Dedifferentiated amniotic fluid mesenchymal stem cell (primary cell): ENCODE measurements at regions not wholly inside any gene's neighbourhood (a gene's known extent, or its start where the extent isn't known, plus 50 kb on each side); places are given as distances from the start of the nearest gene placed in this dataset.

Source experiments
- DNase-seq: peaks from one replicate; pipeline ENCODE4 v3.0.0-alpha.2; 2016; ENCODE audit errors: extremely low spot score

GRCh38 chr1:234975941-234976860 is 152.4 kb downstream of the TOMM20 start:
- DNase-seq: no peak

- no peak for DNase-seq
Measured at GRCh38 chr1:234975122-234975940, 153.3 kb downstream of the TOMM20 start.

DNA sequence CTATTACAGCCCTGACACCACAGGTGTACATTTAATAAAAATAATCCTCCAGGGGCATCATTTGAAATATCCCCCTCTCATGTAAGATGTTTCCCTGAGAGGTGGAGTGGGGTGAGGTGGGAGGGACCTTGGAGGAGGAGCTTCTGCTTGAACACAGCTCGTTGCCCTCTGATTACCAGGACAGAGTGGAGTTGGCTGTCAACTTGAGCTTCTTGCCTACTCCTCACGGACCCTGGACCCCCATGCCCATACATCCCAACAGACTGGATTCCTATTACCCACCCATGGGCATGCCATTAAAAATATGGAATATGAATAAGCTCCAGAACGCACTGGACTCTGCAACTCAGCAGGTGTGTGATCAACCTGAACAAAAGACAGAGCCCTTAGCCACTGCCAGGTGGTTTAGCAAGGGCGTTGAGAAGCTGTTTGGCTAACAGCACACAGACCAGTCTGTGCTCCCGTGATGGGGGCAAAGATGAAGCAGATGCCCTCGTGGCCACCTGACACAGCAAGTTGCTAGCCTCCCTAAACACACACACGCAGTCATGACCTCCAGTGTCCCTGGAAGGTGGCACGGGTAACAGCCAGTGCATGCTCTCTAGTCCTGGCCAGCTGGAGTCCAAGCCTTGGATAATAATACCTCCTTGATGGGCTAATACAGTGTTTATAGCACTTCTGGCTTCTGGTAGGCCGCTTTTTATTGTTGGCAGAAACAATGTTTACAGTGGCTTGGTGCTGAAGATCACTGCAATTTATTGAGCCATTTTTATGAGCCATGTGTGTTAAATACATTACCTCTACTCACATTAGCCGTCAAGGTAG is 155.0 kb downstream of the TOMM20 start:
- DNase-seq: no peak

DNA sequence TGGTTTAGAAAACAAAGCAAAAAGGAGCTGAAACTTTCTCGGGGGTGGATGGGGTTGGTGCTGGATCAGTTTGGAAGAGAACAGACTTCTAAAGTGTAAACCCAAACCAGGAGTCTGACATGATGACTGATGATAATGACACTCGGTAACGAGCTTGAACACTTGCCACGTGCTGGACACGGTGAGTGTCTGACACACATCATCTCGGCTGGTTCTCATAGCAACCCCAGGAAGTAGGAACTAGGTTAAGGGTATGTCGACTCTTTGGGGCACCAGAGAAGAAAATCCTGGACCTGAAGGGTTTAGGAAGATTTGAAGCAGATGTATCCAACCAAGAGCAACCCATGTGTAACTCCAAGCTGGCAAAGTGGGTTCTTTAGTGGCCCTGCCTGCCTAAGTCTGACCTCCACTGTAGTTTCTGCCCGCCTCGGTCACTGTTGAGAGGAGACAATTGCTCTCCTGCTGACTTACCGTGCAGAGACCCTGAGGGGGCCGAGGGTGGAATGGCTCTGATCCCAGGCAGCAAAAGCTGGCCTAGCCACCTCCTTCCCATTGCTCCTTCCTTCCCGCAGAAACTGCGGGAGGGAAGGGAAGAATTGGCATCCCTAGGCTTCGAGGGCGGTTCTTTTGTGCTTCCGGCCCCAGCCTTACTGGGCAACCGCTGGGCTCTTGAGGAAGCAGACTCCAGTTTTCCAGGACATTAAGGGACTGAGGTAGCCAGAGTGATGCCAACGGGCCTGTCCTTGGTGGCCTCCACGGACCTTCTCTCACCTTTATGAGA is 156.0 kb downstream of the TOMM20 start:
- no peak for DNase-seq

- no peak for DNase-seq
Measured at GRCh38 chr1:234971586-234972297, 156.9 kb downstream of the TOMM20 start.

GRCh38 chr1:234970731-234971476 is 157.7 kb downstream of the TOMM20 start:
- peak; percentile 85 for DNase-seq

- no peak for DNase-seq
Measured at GRCh38 chr1:234970401-234970730, 158.3 kb downstream of the TOMM20 start.

- peak; percentile 69 for DNase-seq
Measured at GRCh38 chr1:234969581-234970400, 158.8 kb downstream of the TOMM20 start.

DNA sequence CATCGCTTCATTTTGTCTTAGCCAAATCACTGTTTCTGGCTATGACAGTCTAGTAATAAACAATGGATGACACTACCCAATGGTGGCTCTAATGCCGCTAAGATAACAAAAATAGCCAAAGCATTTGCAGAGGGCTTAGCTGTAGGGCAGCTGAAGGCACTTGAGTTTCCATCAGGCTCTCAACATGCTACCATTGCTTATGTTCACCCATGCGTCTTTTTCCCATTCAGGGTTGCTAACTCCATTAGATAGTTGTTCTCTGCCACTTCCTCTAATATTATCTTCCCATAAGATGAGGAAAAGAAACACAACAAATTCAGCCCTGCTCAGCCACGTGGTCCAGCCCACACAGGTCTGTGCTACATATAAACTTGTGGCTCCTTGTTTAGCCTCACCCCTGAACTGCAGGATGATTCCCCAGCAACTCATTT is 159.6 kb downstream of the TOMM20 start:
- DNase-seq: no peak

GRCh38 chr1:234968451-234968850 is 160.2 kb downstream of the TOMM20 start:
- no peak for DNase-seq

DNA sequence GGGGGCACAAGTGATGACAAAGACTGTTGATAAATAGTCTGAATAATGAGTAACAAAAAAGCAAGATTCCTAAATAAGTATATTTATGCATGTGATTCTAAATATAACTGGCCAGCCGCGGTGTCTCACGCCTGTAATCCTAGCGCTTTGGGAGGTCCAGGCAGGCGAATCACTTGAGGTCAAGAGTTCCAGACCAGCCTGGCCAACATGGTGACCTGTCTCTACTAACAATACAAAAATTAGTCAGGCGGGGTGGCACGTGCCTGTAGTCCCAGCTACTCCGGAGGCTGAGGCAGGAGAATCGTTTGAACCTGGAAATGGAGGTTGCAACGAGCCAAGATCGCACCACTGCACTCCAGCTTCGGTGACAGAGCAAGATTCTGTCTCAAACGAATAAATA is 161.5 kb downstream of the TOMM20 start:
- no peak for DNase-seq

DNA sequence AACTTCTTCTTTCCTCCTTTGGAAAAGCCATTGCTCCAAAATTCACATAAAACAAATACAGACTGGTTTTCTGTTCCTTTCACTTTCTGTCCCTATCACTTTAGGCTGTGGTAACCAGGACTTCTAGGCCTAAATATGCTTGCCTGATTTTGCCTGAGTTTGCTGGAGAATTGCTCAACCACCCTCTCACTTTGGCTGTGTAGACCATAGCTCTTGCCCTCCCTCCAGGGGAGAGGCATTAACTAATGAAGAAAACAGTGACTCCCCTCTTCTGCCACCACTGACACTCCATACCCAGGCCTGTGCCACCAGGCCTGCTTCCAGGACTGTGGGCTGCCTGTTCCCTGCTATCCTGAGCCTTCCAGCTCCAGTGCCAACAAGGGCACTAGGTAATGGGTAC is 163.5 kb downstream of the TOMM20 start:
- no peak for DNase-seq

- DNase-seq: no peak
Measured at GRCh38 chr1:234963904-234964702, 164.5 kb downstream of the TOMM20 start.

GRCh38 chr1:234963180-234963903 is 165.3 kb downstream of the TOMM20 start:
- DNase-seq: peak; percentile 87

DNA sequence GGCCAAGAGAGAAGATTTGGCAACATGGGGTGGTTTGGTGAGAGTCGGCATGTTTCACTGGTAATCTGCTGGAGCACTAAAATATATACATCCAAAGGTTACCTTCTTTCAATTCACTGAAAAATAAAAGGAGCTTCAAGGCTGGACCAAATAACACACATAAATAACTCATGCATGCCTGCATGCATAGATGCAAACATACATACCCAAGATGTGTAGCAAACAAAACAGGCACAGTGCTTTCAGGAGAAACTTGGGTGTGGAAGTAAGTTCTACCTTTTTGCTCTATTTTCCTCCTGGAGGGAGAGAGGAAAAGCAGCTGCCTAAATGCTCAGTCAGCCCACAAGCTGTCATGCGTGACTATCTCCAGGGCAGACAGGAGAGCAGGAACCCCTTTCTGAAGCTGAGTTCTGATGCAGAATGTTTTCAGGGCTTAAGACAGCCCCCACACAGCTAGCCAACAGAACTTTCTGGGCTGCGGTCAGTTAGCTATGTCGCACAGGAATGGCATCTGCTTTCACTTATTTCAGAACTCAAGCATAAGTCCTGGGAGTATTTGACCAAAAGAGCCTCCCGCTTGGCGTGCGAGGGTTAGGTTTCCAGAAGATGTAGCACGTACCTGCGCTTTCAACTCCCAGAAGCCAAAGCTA is 166.2 kb downstream of the TOMM20 start:
- peak; percentile 98 for DNase-seq

DNA sequence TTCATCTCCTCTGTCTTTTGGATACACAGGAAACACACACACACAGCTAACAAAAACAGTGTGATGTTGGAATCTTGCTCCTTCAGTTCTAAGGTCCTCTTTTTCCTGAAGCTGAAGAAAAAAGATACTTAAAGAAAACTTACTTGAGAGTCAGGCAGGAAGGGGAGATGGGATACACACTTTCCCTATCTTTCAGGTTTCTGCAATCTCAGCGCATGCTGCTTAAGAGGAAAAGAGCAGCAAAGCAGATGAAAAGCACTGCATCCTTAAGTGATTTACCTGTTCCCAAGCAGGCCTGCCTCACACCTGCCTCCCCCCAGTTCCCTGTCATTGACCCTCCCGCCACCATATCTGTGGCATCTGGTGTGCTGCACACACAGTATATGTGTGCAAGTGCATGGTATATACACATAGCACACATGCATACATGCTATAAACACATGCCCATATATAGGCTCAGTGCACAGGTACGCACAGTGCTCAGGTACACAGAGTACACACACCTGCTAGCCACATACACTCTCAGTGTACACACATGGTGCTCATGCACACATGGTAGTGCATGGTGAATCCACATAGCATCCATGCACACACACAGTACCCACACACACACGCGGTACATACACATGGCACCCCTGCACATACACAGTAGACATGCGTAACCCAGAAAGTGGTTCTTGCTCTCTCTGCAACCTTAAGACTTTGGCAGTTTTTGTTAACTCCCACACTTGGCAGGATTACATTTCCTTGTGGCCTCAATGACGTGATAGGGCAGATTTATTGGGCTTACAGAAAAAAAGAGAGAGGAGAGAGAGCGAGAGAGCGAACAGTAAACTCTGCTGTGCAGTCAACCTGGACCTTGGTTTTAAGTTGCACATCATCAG is 166.9 kb downstream of the TOMM20 start:
- peak; percentile 80 for DNase-seq
